HEK293 (cell line): ENCODE measurements at regions not wholly inside any gene's neighbourhood (a gene's known extent, or its start where the extent isn't known, plus 50 kb on each side); places are given as distances from the start of the nearest gene placed in this dataset.

Experiments used
- CTCF ChIA-PET: fragments of 350-600 bp; formaldehyde crosslinking; extraction: SDS; loops from one replicate; lab custom pipeline; 2021; ENCODE audit warnings: antibody characterized with exemption; lab: Yijun Ruan, JAX
- POLR2A ChIA-PET: fragments of 300-600 bp; formaldehyde crosslinking; extraction: SDS; loops from one replicate; lab custom pipeline; 2020; ENCODE audit warnings: antibody characterized with exemption, inconsistent platforms; lab: Yijun Ruan, JAX
- H3K27ac ChIP-seq: fragments of 200-500 bp; sonication (Bioruptor generic); 2 replicates; pipeline ENCODE4 v1.5.1; 2014; ENCODE audit warnings: low read depth, low read length, control low read depth, inconsistent platforms; ENCODE audit errors: extremely low read depth
- H3K36me3 ChIP-seq, 2 experiments: fragments of 200-500 bp in 1 of 2; sonication (Bioruptor generic) in 1 of 2; 1 replicate in 1 of 2; 2 replicates in 1 of 2; pipeline ENCODE4 v1.5.1; 2014 to 2017; ENCODE audit warnings: inconsistent platforms in 2 of 2, low read length in 2 of 2; ENCODE audit not compliant: control insufficient read depth in 2 of 2, insufficient read depth in 1 of 2
- H3K4me1 ChIP-seq: fragments of 200-500 bp; sonication (Bioruptor generic); 2 replicates; pipeline ENCODE4 v1.5.1; 2014; ENCODE audit warnings: mild to moderate bottlenecking, low read length, inconsistent platforms; ENCODE audit not compliant: control insufficient read depth, insufficient read depth
- H3K4me3 ChIP-seq: 2 replicates; pipeline ENCODE4 v1.5.1; 2011; ENCODE audit warnings: low read depth, mild to moderate bottlenecking, control low read depth, low read length, moderate library complexity
- H3K9me3 ChIP-seq: fragments of 200-500 bp; sonication (Bioruptor generic); 2 replicates; pipeline ENCODE4 v1.5.1; 2014; ENCODE audit warnings: low read depth, low read length, inconsistent platforms; ENCODE audit not compliant: control insufficient read depth, insufficient read depth
- OSR2 ChIP-seq: fragments of 450-650 bp; formaldehyde crosslinking; IDR thresholded peaks from 2 replicates; pipeline ENCODE4 v1.5.1; 2016; ENCODE audit warnings: missing biosample characterization, missing genetic modification characterization
- REPIN1 ChIP-seq: fragments of 450-650 bp; formaldehyde crosslinking; IDR thresholded peaks from 2 replicates; pipeline ENCODE4 v1.5.1; 2017; ENCODE audit warnings: missing biosample characterization, missing genetic modification characterization, low read depth
- ZBTB20 ChIP-seq: fragments of 450-650 bp; formaldehyde crosslinking; IDR thresholded peaks from 2 replicates; pipeline ENCODE4 v1.5.1; 2016; ENCODE audit warnings: missing biosample characterization, missing genetic modification characterization
- ZFP41 ChIP-seq: fragments of 450-650 bp; formaldehyde crosslinking; IDR thresholded peaks from 2 replicates; pipeline ENCODE4 v1.5.1; 2016; ENCODE audit warnings: missing biosample characterization, missing genetic modification characterization, borderline replicate concordance
- ZNF114 ChIP-seq: fragments of 450-650 bp; formaldehyde crosslinking; IDR thresholded peaks from 2 replicates; pipeline ENCODE4 v1.5.0; 2017; ENCODE audit warnings: missing biosample characterization, missing genetic modification characterization
- ZNF16 ChIP-seq: fragments of 450-650 bp; formaldehyde crosslinking; IDR thresholded peaks from 2 replicates; pipeline ENCODE4 v1.5.1; 2016; ENCODE audit warnings: low read depth, missing biosample characterization, missing genetic modification characterization
- ZNF184 ChIP-seq: fragments of 450-650 bp; IDR thresholded peaks from 2 replicates; pipeline ENCODE4 v1.5.1; 2018; ENCODE audit warnings: missing biosample characterization, mild to moderate bottlenecking, missing genetic modification characterization
- ZNF2 ChIP-seq: fragments of 450-650 bp; formaldehyde crosslinking; IDR thresholded peaks from 2 replicates; pipeline ENCODE4 v1.5.1; 2016; ENCODE audit warnings: missing biosample characterization, missing genetic modification characterization
- ZNF341 ChIP-seq: fragments of 450-650 bp; formaldehyde crosslinking; IDR thresholded peaks from 2 replicates; pipeline ENCODE4; 2016; ENCODE audit warnings: low read depth, missing biosample characterization, missing genetic modification characterization
- ZNF366 ChIP-seq: fragments of 450-650 bp; formaldehyde crosslinking; conservative IDR thresholded peaks from 2 replicates; pipeline ENCODE4 v1.5.1; 2016; ENCODE audit warnings: missing biosample characterization, missing genetic modification characterization
- ZNF423 ChIP-seq: fragments of 450-650 bp; formaldehyde crosslinking; IDR thresholded peaks from 2 replicates; pipeline ENCODE4 v1.5.1; 2016; ENCODE audit warnings: missing biosample characterization, missing genetic modification characterization
- ZNF658 ChIP-seq: fragments of 450-650 bp; formaldehyde crosslinking; IDR thresholded peaks from 2 replicates; pipeline ENCODE4; 2016; ENCODE audit warnings: missing biosample characterization, missing genetic modification characterization
- ZNF677 ChIP-seq: fragments of 450-650 bp; IDR thresholded peaks from 2 replicates; pipeline ENCODE4 v1.5.0; 2018; ENCODE audit warnings: missing biosample characterization, mild to moderate bottlenecking, missing genetic modification characterization, moderate library complexity
- ZNF76 ChIP-seq: fragments of 450-650 bp; formaldehyde crosslinking; IDR thresholded peaks from 2 replicates; pipeline ENCODE4; 2016; ENCODE audit warnings: low read depth, missing biosample characterization, missing genetic modification characterization, borderline replicate concordance
- ZNF791 ChIP-seq: fragments of 450-650 bp; formaldehyde crosslinking; IDR thresholded peaks from 2 replicates; pipeline ENCODE4 v1.5.1; 2016; ENCODE audit warnings: missing biosample characterization, missing genetic modification characterization
- TF ChIP-seq, protein P1 (sequence below): fragments of 450-650 bp; formaldehyde crosslinking; IDR thresholded peaks from 2 replicates; pipeline ENCODE4 v1.5.1; 2016; ENCODE audit warnings: missing biosample characterization, missing genetic modification characterization
- TF ChIP-seq, protein P2 (sequence below): fragments of 450-650 bp; formaldehyde crosslinking; IDR thresholded peaks from 2 replicates; pipeline ENCODE4 v1.5.1; 2016; ENCODE audit warnings: missing biosample characterization, missing genetic modification characterization, borderline replicate concordance
- TF ChIP-seq, protein P3 (sequence below): fragments of 450-650 bp; IDR thresholded peaks from 2 replicates; pipeline ENCODE4 v1.5.1; 2018; ENCODE audit warnings: missing biosample characterization, mild to moderate bottlenecking, missing genetic modification characterization
- TF ChIP-seq, protein P4 (sequence below): fragments of 450-650 bp; formaldehyde crosslinking; IDR thresholded peaks from 2 replicates; pipeline ENCODE4 v1.5.1; 2016; ENCODE audit warnings: missing biosample characterization, missing genetic modification characterization
- TF ChIP-seq, protein P5 (sequence below): fragments of 450-650 bp; formaldehyde crosslinking; IDR thresholded peaks from 2 replicates; pipeline ENCODE4 v1.5.1; 2016; ENCODE audit warnings: missing biosample characterization, missing genetic modification characterization

DNA sequence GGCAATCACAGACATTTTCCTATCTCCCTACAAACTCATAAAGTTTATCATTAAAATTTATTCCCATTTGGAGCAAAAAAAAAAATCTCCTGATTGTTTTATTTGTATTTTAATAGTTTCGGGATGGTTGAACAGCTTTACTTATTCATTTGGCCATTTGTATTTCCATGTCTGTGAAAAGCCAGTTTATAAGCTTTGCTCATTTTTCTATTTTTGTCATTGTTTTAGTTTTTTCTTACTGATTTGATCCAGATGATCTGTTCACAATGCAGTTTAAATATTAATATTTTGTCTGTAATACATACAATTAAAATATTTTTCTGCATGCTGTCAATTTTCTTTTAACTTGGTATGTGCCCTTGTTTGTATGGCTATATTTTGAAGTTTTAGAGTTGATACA, 65.2 kb upstream of the CCN2 start (continued):
- TF ChIP-seq, protein P1, sequence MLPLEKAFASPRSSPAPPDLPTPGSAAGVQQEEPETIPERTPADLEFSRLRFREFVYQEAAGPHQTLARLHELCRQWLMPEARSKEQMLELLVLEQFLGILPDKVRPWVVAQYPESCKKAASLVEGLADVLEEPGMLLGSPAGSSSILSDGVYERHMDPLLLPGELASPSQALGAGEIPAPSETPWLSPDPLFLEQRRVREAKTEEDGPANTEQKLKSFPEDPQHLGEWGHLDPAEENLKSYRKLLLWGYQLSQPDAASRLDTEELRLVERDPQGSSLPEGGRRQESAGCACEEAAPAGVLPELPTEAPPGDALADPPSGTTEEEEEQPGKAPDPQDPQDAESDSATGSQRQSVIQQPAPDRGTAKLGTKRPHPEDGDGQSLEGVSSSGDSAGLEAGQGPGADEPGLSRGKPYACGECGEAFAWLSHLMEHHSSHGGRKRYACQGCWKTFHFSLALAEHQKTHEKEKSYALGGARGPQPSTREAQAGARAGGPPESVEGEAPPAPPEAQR: no peak
- TF ChIP-seq ZFP41 (tag by site-specific recombination) (no peak), ZNF16 (no peak)

DNA sequence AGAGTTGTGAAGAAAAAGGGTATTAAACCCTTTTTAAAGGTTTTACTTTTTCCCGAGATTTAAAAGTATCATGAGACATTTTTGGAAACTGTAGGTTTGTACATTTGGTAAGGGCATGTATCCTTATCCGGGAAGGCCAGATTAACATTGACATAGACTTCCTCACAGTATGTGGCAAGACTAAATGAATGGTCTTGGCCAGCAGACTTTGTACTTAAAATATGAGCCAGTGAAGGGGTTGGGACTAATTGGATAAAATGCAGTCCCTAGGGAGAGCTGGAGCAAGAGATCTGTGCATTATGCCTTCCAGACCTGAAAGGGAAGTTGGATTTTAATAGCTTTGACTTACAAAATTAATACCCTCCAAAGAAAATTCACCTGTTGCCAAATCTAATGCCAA, 60.4 kb upstream of the CCN2 start:
- H3K4me3 ChIP-seq: no peak overlapping the region
- ChIA-PET POLR2A (no interaction called here), CTCF (no interaction called here)
- H3K27ac ChIP-seq: no peak overlapping the region
- no peaks in the 10 kb centered on the region for H3K36me3 ChIP-seq
- no peaks in the 10 kb centered on the region for H3K4me1 ChIP-seq
- TF ChIP-seq, protein P2, sequence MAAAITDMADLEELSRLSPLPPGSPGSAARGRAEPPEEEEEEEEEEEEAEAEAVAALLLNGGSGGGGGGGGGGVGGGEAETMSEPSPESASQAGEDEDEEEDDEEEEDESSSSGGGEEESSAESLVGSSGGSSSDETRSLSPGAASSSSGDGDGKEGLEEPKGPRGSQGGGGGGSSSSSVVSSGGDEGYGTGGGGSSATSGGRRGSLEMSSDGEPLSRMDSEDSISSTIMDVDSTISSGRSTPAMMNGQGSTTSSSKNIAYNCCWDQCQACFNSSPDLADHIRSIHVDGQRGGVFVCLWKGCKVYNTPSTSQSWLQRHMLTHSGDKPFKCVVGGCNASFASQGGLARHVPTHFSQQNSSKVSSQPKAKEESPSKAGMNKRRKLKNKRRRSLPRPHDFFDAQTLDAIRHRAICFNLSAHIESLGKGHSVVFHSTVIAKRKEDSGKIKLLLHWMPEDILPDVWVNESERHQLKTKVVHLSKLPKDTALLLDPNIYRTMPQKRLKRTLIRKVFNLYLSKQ (tag by site-specific recombination): no peak
- no peak for TF ChIP-seq ZNF114 (tag by site-specific recombination)
- no peak for TF ChIP-seq REPIN1 (tag by site-specific recombination)
- TF ChIP-seq ZNF677 (tag by site-specific recombination): no peak
- TF ChIP-seq ZNF366 (tag by site-specific recombination): no peak
- no peak for TF ChIP-seq ZNF2 (tag by site-specific recombination)
- no peak for TF ChIP-seq ZNF791 (tag by site-specific recombination)
- TF ChIP-seq ZNF423 (tag by site-specific recombination): no peak
- TF ChIP-seq, all 188 proteins: peak for 0
- no peaks in the 10 kb centered on the region for H3K9me3 ChIP-seq

DNA sequence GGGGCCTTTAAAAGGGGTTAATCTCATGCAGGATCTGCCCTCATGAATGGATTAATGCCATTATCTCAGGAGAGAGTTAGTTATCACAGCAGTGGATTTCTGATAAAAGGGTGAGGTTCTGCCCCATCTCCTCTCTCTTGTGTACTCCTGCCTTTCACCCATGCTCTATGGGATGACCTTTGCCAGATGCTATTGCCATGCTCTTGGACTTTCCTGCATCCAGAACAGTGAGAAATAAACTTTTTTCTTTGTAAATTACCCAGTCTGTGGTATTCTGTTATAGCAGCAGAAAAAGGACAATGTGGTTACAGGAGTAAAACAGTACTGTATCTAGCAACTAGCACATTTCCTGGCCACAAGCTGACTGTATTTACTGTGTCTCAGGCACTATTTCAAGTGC, 58.0 kb upstream of the CCN2 start:
- H3K9me3 ChIP-seq: no peaks in the 10 kb centered on the region
- no peak overlapping the region for H3K27ac ChIP-seq
- H3K4me3 ChIP-seq: no peak overlapping the region
- H3K36me3 ChIP-seq: no peaks in the 10 kb centered on the region
- TF ChIP-seq ZNF658: no peak
- no peak for TF ChIP-seq ZBTB20 (tag by site-specific recombination)
- TF ChIP-seq OSR2 (tag by site-specific recombination): no peak
- TF ChIP-seq, protein P3, sequence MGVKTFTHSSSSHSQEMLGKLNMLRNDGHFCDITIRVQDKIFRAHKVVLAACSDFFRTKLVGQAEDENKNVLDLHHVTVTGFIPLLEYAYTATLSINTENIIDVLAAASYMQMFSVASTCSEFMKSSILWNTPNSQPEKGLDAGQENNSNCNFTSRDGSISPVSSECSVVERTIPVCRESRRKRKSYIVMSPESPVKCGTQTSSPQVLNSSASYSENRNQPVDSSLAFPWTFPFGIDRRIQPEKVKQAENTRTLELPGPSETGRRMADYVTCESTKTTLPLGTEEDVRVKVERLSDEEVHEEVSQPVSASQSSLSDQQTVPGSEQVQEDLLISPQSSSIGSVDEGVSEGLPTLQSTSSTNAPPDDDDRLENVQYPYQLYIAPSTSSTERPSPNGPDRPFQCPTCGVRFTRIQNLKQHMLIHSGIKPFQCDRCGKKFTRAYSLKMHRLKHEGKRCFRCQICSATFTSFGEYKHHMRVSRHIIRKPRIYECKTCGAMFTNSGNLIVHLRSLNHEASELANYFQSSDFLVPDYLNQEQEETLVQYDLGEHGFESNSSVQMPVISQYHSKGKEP (tag by site-specific recombination): no peak
- no peak for TF ChIP-seq ZNF76 (tag by site-specific recombination)
- TF ChIP-seq ZNF16: no peak
- TF ChIP-seq, protein P4, sequence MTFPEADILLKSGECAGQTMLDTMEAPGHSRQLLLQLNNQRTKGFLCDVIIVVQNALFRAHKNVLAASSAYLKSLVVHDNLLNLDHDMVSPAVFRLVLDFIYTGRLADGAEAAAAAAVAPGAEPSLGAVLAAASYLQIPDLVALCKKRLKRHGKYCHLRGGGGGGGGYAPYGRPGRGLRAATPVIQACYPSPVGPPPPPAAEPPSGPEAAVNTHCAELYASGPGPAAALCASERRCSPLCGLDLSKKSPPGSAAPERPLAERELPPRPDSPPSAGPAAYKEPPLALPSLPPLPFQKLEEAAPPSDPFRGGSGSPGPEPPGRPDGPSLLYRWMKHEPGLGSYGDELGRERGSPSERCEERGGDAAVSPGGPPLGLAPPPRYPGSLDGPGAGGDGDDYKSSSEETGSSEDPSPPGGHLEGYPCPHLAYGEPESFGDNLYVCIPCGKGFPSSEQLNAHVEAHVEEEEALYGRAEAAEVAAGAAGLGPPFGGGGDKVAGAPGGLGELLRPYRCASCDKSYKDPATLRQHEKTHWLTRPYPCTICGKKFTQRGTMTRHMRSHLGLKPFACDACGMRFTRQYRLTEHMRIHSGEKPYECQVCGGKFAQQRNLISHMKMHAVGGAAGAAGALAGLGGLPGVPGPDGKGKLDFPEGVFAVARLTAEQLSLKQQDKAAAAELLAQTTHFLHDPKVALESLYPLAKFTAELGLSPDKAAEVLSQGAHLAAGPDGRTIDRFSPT (tag by site-specific recombination): no peak
- TF ChIP-seq, protein P5, sequence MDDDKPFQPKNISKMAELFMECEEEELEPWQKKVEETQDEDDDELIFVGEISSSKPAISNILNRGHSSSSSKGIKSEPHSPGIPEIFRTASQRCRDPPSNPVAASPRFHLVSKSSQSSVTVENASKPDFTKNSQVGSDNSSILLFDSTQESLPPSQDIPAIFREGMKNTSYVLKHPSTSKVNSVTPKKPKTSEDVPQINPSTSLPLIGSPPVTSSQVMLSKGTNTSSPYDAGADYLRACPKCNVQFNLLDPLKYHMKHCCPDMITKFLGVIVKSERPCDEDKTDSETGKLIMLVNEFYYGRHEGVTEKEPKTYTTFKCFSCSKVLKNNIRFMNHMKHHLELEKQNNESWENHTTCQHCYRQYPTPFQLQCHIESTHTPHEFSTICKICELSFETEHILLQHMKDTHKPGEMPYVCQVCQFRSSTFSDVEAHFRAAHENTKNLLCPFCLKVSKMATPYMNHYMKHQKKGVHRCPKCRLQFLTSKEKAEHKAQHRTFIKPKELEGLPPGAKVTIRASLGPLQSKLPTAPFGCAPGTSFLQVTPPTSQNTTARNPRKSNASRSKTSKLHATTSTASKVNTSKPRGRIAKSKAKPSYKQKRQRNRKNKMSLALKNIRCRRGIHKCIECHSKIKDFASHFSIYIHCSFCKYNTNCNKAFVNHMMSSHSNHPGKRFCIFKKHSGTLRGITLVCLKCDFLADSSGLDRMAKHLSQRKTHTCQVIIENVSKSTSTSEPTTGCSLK (tag by site-specific recombination): no peak
- TF ChIP-seq ZNF184: no peak
- no peak for TF ChIP-seq ZNF341 (tag by site-specific recombination)
- TF ChIP-seq, all 188 proteins: peak for 0
- CTCF ChIA-PET: no interaction called here
- POLR2A ChIA-PET: no interaction called here
- no peaks in the 10 kb centered on the region for H3K4me1 ChIP-seq
